WERI-Rb-1 (cell line): ENCODE measurements at regions not wholly inside any gene's neighbourhood (a gene's known extent, or its start where the extent isn't known, plus 50 kb on each side); places are given as distances from the start of the nearest gene placed in this dataset.

Experiments
- DNase-seq: peaks from one replicate; pipeline ENCODE4 v3.0.0-alpha.2; 2020
- H3K27ac ChIP-seq: fragments of 250-450 bp; sonication (Bioruptor Pico); 2 replicates; pipeline ENCODE4 v1.5.1; 2020; ENCODE audit warnings: mild to moderate bottlenecking, moderate library complexity
- H3K27me3 ChIP-seq: fragments of 250-450 bp; sonication (Bioruptor Pico); 2 replicates; pipeline ENCODE4 v1.5.1; 2021; ENCODE audit warnings: mild to moderate bottlenecking, low read depth, moderate library complexity; ENCODE audit not compliant: insufficient read depth, severe bottlenecking
- H3K36me3 ChIP-seq: fragments of 250-450 bp; sonication (Bioruptor Pico); 2 replicates; pipeline ENCODE4 v1.5.1; 2020; ENCODE audit warnings: mild to moderate bottlenecking, moderate library complexity
- H3K4me3 ChIP-seq: 2 replicates; pipeline ENCODE4 v1.5.1; 2011; ENCODE audit warnings: low read depth, mild to moderate bottlenecking, control low read depth, low read length
- H3K9me3 ChIP-seq: fragments of 250-450 bp; sonication (Bioruptor Pico); 2 replicates; pipeline ENCODE4 v1.5.1; 2021; ENCODE audit warnings: mild to moderate bottlenecking, moderate library complexity; ENCODE audit not compliant: severe bottlenecking
- TF ChIP-seq, protein P1 (sequence below): IDR thresholded peaks from 2 replicates; pipeline ENCODE4 v1.5.1; 2011; ENCODE audit warnings: low read depth, mild to moderate bottlenecking, control low read depth, inconsistent platforms, low read length

DNA sequence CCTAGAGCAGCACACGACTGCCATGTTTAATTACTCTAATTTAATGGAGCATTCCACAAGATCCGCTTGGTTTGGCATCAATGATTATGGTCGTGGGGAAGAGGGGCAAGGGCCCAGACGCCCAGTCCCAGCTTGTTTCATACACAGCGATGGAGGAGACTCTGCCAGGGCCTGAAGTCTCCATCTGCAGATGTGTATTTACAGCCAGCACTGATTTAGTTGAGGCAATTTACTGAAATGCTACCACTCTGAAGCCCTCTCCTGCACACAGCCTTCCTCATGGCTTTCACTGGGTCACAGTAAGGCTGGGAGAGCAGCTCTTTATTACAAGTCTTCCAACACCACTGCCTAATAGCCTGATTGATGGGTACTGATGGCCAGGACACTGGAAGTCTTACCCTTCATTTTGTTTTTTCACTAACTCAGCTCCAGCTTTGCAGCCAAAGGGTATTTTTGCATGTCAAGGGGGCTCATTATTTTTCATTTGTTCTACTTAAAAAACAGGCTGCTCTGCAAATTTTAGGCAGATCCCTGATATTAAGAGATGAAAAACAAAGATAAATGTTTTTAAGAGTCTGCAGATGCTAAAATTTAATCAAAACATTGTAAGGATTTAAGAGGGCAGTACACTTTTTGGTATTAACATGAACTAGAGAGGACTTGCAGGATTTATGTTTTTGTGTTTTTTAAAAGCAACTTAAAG is 236.3 kb downstream of the SIPA1L2 start:
- no peak overlapping the region for H3K27ac ChIP-seq
- no peaks in the 10 kb centered on the region for H3K9me3 ChIP-seq
- H3K4me3 ChIP-seq, result no peak overlapping the region
- H3K27me3 ChIP-seq, result peaks cover 3% of the 10 kb centered on the region
- no peaks in the 10 kb centered on the region for H3K36me3 ChIP-seq
- TF ChIP-seq, protein P1, sequence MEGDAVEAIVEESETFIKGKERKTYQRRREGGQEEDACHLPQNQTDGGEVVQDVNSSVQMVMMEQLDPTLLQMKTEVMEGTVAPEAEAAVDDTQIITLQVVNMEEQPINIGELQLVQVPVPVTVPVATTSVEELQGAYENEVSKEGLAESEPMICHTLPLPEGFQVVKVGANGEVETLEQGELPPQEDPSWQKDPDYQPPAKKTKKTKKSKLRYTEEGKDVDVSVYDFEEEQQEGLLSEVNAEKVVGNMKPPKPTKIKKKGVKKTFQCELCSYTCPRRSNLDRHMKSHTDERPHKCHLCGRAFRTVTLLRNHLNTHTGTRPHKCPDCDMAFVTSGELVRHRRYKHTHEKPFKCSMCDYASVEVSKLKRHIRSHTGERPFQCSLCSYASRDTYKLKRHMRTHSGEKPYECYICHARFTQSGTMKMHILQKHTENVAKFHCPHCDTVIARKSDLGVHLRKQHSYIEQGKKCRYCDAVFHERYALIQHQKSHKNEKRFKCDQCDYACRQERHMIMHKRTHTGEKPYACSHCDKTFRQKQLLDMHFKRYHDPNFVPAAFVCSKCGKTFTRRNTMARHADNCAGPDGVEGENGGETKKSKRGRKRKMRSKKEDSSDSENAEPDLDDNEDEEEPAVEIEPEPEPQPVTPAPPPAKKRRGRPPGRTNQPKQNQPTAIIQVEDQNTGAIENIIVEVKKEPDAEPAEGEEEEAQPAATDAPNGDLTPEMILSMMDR, result no peak
- no peak for DNase-seq

DNA sequence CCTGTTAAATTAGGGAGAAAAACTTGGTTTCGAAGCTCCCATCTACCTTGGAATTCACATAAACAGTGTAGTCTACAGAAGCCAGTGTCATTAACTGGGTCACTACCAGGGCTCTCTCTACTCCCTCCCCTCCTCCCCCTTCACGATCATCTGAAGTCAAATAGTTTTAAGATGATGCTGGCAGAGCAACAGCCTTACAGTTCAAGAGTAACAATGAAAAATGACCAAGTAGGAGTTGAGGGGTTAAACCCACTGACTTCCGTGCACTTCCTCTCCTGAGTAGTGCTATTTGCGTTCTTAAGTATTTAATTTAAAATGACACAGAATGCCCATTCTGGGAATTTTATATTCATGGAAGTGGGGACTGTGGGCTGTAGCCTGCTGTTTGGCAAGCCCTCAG is 236.9 kb downstream of the SIPA1L2 start:
- Histone ChIP-seq H3K9me3 (no peaks in the 10 kb centered on the region), H3K4me3 (no peak overlapping the region), H3K36me3 (no peaks in the 10 kb centered on the region), H3K27ac (no peak overlapping the region), H3K27me3 (peaks cover 3% of the 10 kb centered on the region)
- peak; percentile 0 for DNase-seq
- TF ChIP-seq, protein P1, result no peak

GRCh38 chr1:232390590-232390989 is 239.3 kb downstream of the SIPA1L2 start:
- Histone ChIP-seq H3K36me3 (no peaks in the 10 kb centered on the region), H3K27me3 (peaks cover 18% of the 10 kb centered on the region), H3K4me3 (no peak overlapping the region), H3K27ac (no peak overlapping the region), H3K9me3 (no peaks in the 10 kb centered on the region)
- peak; percentile 4 for DNase-seq
- TF ChIP-seq, protein P1, result no peak

DNA sequence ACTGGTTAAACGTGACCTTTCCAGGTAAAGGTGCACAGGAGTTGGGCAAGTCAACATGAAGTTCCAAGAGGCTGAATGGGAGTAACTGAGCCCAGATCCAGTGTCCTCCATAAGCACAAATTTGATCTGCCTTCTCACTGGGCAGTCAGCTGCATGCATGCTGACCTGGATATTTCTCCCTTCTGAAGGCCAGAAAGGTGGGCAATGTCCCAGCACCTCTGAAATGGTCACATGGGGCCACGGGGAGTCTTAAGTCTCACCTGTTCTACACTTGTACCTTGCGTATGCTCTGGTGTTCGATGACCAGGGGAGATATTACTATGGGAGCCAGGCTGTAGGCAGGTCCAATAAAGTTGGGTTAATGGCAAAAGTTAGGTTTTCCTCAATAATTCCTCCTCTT is 240.2 kb downstream of the SIPA1L2 start:
- Histone ChIP-seq H3K27me3 (peaks cover 20% of the 10 kb centered on the region), H3K4me3 (no peak overlapping the region), H3K27ac (no peak overlapping the region), H3K9me3 (no peaks in the 10 kb centered on the region), H3K36me3 (no peaks in the 10 kb centered on the region)
- TF ChIP-seq, protein P1, result no peak
- peak; percentile 1 for DNase-seq

GRCh38 chr1:232388363-232388762 is 241.6 kb downstream of the SIPA1L2 start:
- Histone ChIP-seq H3K27ac (no peak overlapping the region), H3K9me3 (peaks cover 4% of the 10 kb centered on the region), H3K4me3 (no peak overlapping the region), H3K36me3 (no peaks in the 10 kb centered on the region), H3K27me3 (peaks cover 27% of the 10 kb centered on the region)
- DNase-seq, result no peak
- TF ChIP-seq, protein P1, result no peak
